ENCODE measurements at regions not wholly inside any gene's neighbourhood (a gene's known extent, or its start where the extent isn't known, plus 50 kb on each side); places are given as distances from the start of the nearest gene placed in this dataset.

- no peaks in the 10 kb centered on the region for H3K4me1 Mint-ChIP-seq
- CTCF ChIA-PET, result no interaction called here
- H3K4me3 Mint-ChIP-seq, result no peak overlapping the region
- H3K27ac Mint-ChIP-seq, result no peak overlapping the region
- DNase-seq, result no peak
- no peaks in the 10 kb centered on the region for H3K36me3 Mint-ChIP-seq
- peaks cover 3% of the 10 kb centered on the region for H3K27me3 Mint-ChIP-seq
- no peaks in the 10 kb centered on the region for H3K9me3 Mint-ChIP-seq
Measured at GRCh38 chr11:71343828-71344400, 91.5 kb upstream of the SHANK2 start.

- Mint-ChIP-seq H3K9me3 (no peaks in the 10 kb centered on the region), H3K36me3 (no peaks in the 10 kb centered on the region), H3K4me3 (no peak overlapping the region), H3K27me3 (peaks cover 3% of the 10 kb centered on the region), H3K27ac (no peak overlapping the region), H3K4me1 (no peaks in the 10 kb centered on the region)
- CTCF ChIA-PET, result no interaction called here
- peak; percentile 32 for DNase-seq
Measured at GRCh38 chr11:71342951-71343827, 90.8 kb upstream of the SHANK2 start.

GRCh38 chr11:71342116-71342515 is 89.7 kb upstream of the SHANK2 start:
- Mint-ChIP-seq H3K27me3 (no peaks in the 10 kb centered on the region), H3K9me3 (no peaks in the 10 kb centered on the region), H3K4me3 (no peak overlapping the region), H3K27ac (no peak overlapping the region), H3K36me3 (no peaks in the 10 kb centered on the region), H3K4me1 (no peaks in the 10 kb centered on the region)
- DNase-seq, result no peak
- CTCF ChIA-PET, result no interaction called here

GRCh38 chr11:71341596-71341995 is 89.2 kb upstream of the SHANK2 start:
- Mint-ChIP-seq H3K36me3 (no peaks in the 10 kb centered on the region), H3K4me1 (no peaks in the 10 kb centered on the region), H3K4me3 (no peak overlapping the region), H3K27me3 (no peaks in the 10 kb centered on the region), H3K9me3 (no peaks in the 10 kb centered on the region), H3K27ac (no peak overlapping the region)
- CTCF ChIA-PET, result no interaction called here
- no peak for DNase-seq

- Mint-ChIP-seq H3K9me3 (no peaks in the 10 kb centered on the region), H3K4me3 (no peak overlapping the region), H3K27ac (no peak overlapping the region), H3K36me3 (no peaks in the 10 kb centered on the region), H3K27me3 (no peaks in the 10 kb centered on the region), H3K4me1 (no peaks in the 10 kb centered on the region)
- CTCF ChIA-PET, result no interaction called here
- no peak for DNase-seq
Measured at GRCh38 chr11:71341173-71341572, 88.8 kb upstream of the SHANK2 start.

- Mint-ChIP-seq H3K36me3 (no peaks in the 10 kb centered on the region), H3K4me3 (no peak overlapping the region), H3K9me3 (no peaks in the 10 kb centered on the region), H3K27me3 (no peaks in the 10 kb centered on the region), H3K27ac (no peak overlapping the region), H3K4me1 (no peaks in the 10 kb centered on the region)
- CTCF ChIA-PET, result no interaction called here
- no peak for DNase-seq
Measured at GRCh38 chr11:71340086-71340606, 87.8 kb upstream of the SHANK2 start.

GRCh38 chr11:71339396-71339881 is 87.1 kb upstream of the SHANK2 start:
- Mint-ChIP-seq H3K9me3 (peaks cover 2% of the 10 kb centered on the region), H3K36me3 (no peaks in the 10 kb centered on the region), H3K4me3 (no peak overlapping the region), H3K27ac (no peak overlapping the region), H3K27me3 (no peaks in the 10 kb centered on the region), H3K4me1 (no peaks in the 10 kb centered on the region)
- no peak for DNase-seq
- CTCF ChIA-PET, result no interaction called here

- Mint-ChIP-seq H3K27me3 (no peaks in the 10 kb centered on the region), H3K9me3 (peaks cover 3% of the 10 kb centered on the region), H3K27ac (no peak overlapping the region), H3K4me3 (no peak overlapping the region), H3K36me3 (no peaks in the 10 kb centered on the region), H3K4me1 (no peaks in the 10 kb centered on the region)
- DNase-seq, result no peak
- CTCF ChIA-PET, result no interaction called here
Measured at GRCh38 chr11:71338801-71339395, 86.5 kb upstream of the SHANK2 start.

- H3K27me3 Mint-ChIP-seq, result no peaks in the 10 kb centered on the region
- H3K4me1 Mint-ChIP-seq, result no peaks in the 10 kb centered on the region
- no peak overlapping the region for H3K27ac Mint-ChIP-seq
- peaks cover 13% of the 10 kb centered on the region for H3K9me3 Mint-ChIP-seq
- DNase-seq, result no peak
- no peak overlapping the region for H3K4me3 Mint-ChIP-seq
- no peaks in the 10 kb centered on the region for H3K36me3 Mint-ChIP-seq
- CTCF ChIA-PET, result no interaction called here
Measured at GRCh38 chr11:71336996-71337754, 84.8 kb upstream of the SHANK2 start.

GRCh38 chr11:71336176-71336995 is 84.0 kb upstream of the SHANK2 start:
- DNase-seq, result no peak
- H3K4me3 Mint-ChIP-seq, result no peak overlapping the region
- H3K4me1 Mint-ChIP-seq, result no peaks in the 10 kb centered on the region
- H3K9me3 Mint-ChIP-seq, result peaks cover 15% of the 10 kb centered on the region
- H3K27me3 Mint-ChIP-seq, result no peaks in the 10 kb centered on the region
- CTCF ChIA-PET, result no interaction called here
- H3K27ac Mint-ChIP-seq, result no peak overlapping the region
- no peaks in the 10 kb centered on the region for H3K36me3 Mint-ChIP-seq

- Mint-ChIP-seq H3K36me3 (no peaks in the 10 kb centered on the region), H3K27ac (no peak overlapping the region)
- CTCF ChIA-PET, result no interaction called here
Measured at GRCh38 chr11:71335371-71335770, 83.0 kb upstream of the SHANK2 start.

GRCh38 chr11:71334191-71334590 is 81.8 kb upstream of the SHANK2 start:
- Mint-ChIP-seq H3K36me3 (no peaks in the 10 kb centered on the region), H3K27ac (no peak overlapping the region)
- CTCF ChIA-PET, result interaction anchor here (1.0 kb wide), 1 partner anchor 11 kb away, joined by 3 read pairs; no protein-coding TSS in a partner anchor

More at GRCh38 chr11:71335371-71335770, 83.0 kb upstream of the SHANK2 start:
- Mint-ChIP-seq H3K4me1 (no peaks in the 10 kb centered on the region), H3K27me3 (no peaks in the 10 kb centered on the region), H3K9me3 (peaks cover 18% of the 10 kb centered on the region), H3K4me3 (no peak overlapping the region)
- DNase-seq, result no peak

GRCh38 chr11:71333473-71333872 is 81.1 kb upstream of the SHANK2 start:
- H3K9me3 Mint-ChIP-seq, result peaks cover 18% of the 10 kb centered on the region
- no peak overlapping the region for H3K4me3 Mint-ChIP-seq
- no peak overlapping the region for H3K27ac Mint-ChIP-seq
- no peak for DNase-seq
- CTCF ChIA-PET, result interaction anchor here (1.0 kb wide), 1 partner anchor 11 kb away, joined by 3 read pairs; no protein-coding TSS in a partner anchor
- H3K27me3 Mint-ChIP-seq, result no peaks in the 10 kb centered on the region
- H3K36me3 Mint-ChIP-seq, result no peaks in the 10 kb centered on the region
- no peaks in the 10 kb centered on the region for H3K4me1 Mint-ChIP-seq

More at GRCh38 chr11:71334191-71334590, 81.8 kb upstream of the SHANK2 start:
- H3K4me3 Mint-ChIP-seq, result no peak overlapping the region
- DNase-seq, result no peak
- H3K27me3 Mint-ChIP-seq, result no peaks in the 10 kb centered on the region
- peaks cover 18% of the 10 kb centered on the region for H3K9me3 Mint-ChIP-seq
- no peaks in the 10 kb centered on the region for H3K4me1 Mint-ChIP-seq

Data from activated naive CD4-positive, alpha-beta T cell treated with anti-CD3 and anti-CD28 coated beads, Interleukin-2, amount 10 ng/mL, durations not matched to agents 7 days and 5 days (primary cell).